CD4-positive, CD25-positive, alpha-beta regulatory T cell (primary cell): ENCODE measurements at regions not wholly inside any gene's neighbourhood (a gene's known extent, or its start where the extent isn't known, plus 50 kb on each side); places are given as distances from the start of the nearest gene placed in this dataset.
"Not testable (repeated sequence)": the region's sequence is repeated elsewhere in the genome, so short reads cannot be mapped to it uniquely, and the experiment has no call there.

ENCODE experiments used
- ATAC-seq, 2 donors: fragments of 150-1000 bp; cut with Tn5 transposase; one replicate each; pipeline ENCODE4 v1.10.0; 2021; ENCODE audit warnings: low read depth in 2 of 2, moderate number of reproducible peaks in 2 of 2, moderate library complexity in 1 of 2
- DNase-seq, 3 donors: peaks; one replicate each; pipeline versions ENCODE4 v3.0.0 to v3.0.0-alpha.2; 2012 to 2022; ENCODE audit warnings: mixed read lengths in 1 of 3
- H3K27ac ChIP-seq: one replicate; pipeline ENCODE4 v1.7.0; 2013; ENCODE audit warnings: mild to moderate bottlenecking, low read length; ENCODE audit not compliant: insufficient read depth, poor library complexity, severe bottlenecking
- H3K27me3 ChIP-seq: one replicate; pipeline ENCODE4 v1.7.0; 2013; ENCODE audit warnings: low read length; ENCODE audit not compliant: control insufficient read depth, insufficient read depth
- H3K36me3 ChIP-seq: one replicate; pipeline ENCODE4 v1.7.0; 2013; ENCODE audit warnings: mild to moderate bottlenecking, low read length, moderate library complexity; ENCODE audit not compliant: control insufficient read depth, insufficient read depth
- H3K4me1 ChIP-seq: 2 replicates; pipeline ENCODE4 v1.7.0; 2013; ENCODE audit warnings: mild to moderate bottlenecking, low read length; ENCODE audit not compliant: insufficient read depth, control insufficient read depth, poor library complexity, severe bottlenecking
- H3K4me3 ChIP-seq: one replicate; pipeline ENCODE4 v1.7.0; 2013; ENCODE audit warnings: low read depth, mild to moderate bottlenecking, low read length, moderate library complexity
- H3K9me3 ChIP-seq, 2 experiments: 1 replicate in 1 of 2; 2 replicates in 1 of 2; pipeline ENCODE4 v1.7.0; 2013; ENCODE audit warnings: low read length in 2 of 2, mild to moderate bottlenecking in 1 of 2, moderate library complexity in 1 of 2; ENCODE audit not compliant: control insufficient read depth in 2 of 2
- H3K27ac Mint-ChIP-seq, 3 donors: one replicate each; pipeline ENCODE4 v1.8.0; 2020 to 2022; ENCODE audit warnings: mild to moderate bottlenecking in 3 of 3, mixed read lengths in 3 of 3, moderate library complexity in 2 of 3
- H3K27me3 Mint-ChIP-seq: one replicate; pipeline ENCODE4 v1.8.0; 2022; ENCODE audit warnings: mild to moderate bottlenecking, mixed read lengths
- H3K36me3 Mint-ChIP-seq: one replicate; pipeline ENCODE4 v1.8.0; 2020; ENCODE audit warnings: mixed read lengths
- H3K4me1 Mint-ChIP-seq, 4 donors: one replicate each; pipeline ENCODE4 v1.8.0; 2020 to 2022; ENCODE audit warnings: mixed read lengths in 4 of 4, mild to moderate bottlenecking in 1 of 4
- H3K4me3 Mint-ChIP-seq, 4 donors: one replicate each; pipeline ENCODE4 v1.8.0; 2020 to 2022; ENCODE audit warnings: mild to moderate bottlenecking in 4 of 4, mixed read lengths in 4 of 4, moderate library complexity in 3 of 4
- H3K9me3 Mint-ChIP-seq, 7 donors: one replicate each; pipeline ENCODE4 v1.8.0; 2020 to 2022; ENCODE audit warnings: mixed read lengths in 7 of 7, mild to moderate bottlenecking in 3 of 7, moderate library complexity in 2 of 7

GRCh38 chr2:198285216-198285615 lies 480.8 kb downstream of the PLCL1 start:
- Mint-ChIP-seq H3K9me3 (peaks cover 0 to under 1% (median 0%) of the 10 kb centered on the region in 7 donors), H3K4me1 (no peaks in the 10 kb centered on the region), H3K27ac (no peak overlapping the region), H3K36me3 (no peaks in the 10 kb centered on the region), H3K4me3 (no peak overlapping the region), H3K27me3 (peaks cover 50% of the 10 kb centered on the region)
- H3K27ac ChIP-seq: no peak overlapping the region
- no peaks in the 10 kb centered on the region for H3K36me3 ChIP-seq
- H3K4me1 ChIP-seq: no peaks in the 10 kb centered on the region
- DNase-seq: no peak
- H3K9me3 ChIP-seq: no peaks in the 10 kb centered on the region
- H3K4me3 ChIP-seq: no peak overlapping the region
- no peak for ATAC-seq
- H3K27me3 ChIP-seq: peaks cover 25% of the 10 kb centered on the region

GRCh38 chr2:198283146-198283545 lies 478.8 kb downstream of the PLCL1 start:
- no peak for ATAC-seq
- Histone ChIP-seq H3K4me1 (no peaks in the 10 kb centered on the region), H3K36me3 (no peaks in the 10 kb centered on the region), H3K9me3 (no peaks in the 10 kb centered on the region), H3K27me3 (peaks cover 29% of the 10 kb centered on the region), H3K27ac (no peak overlapping the region), H3K4me3 (no peak overlapping the region)
- H3K27ac Mint-ChIP-seq: no peak overlapping the region
- no peak for DNase-seq
- peaks cover 44% of the 10 kb centered on the region for H3K27me3 Mint-ChIP-seq
- H3K4me3 Mint-ChIP-seq: no peak overlapping the region
- H3K36me3 Mint-ChIP-seq: no peaks in the 10 kb centered on the region
- H3K4me1 Mint-ChIP-seq: no peaks in the 10 kb centered on the region
- H3K9me3 Mint-ChIP-seq: no peaks in the 10 kb centered on the region

GRCh38 chr2:198282061-198282460 lies 477.7 kb downstream of the PLCL1 start:
- no peak overlapping the region for H3K4me3 Mint-ChIP-seq
- ATAC-seq: no peak
- no peaks in the 10 kb centered on the region for H3K36me3 ChIP-seq
- no peak overlapping the region for H3K27ac ChIP-seq
- no peaks in the 10 kb centered on the region for H3K36me3 Mint-ChIP-seq
- H3K4me1 Mint-ChIP-seq: no peaks in the 10 kb centered on the region
- no peaks in the 10 kb centered on the region for H3K4me1 ChIP-seq
- H3K9me3 ChIP-seq: no peaks in the 10 kb centered on the region
- DNase-seq: no peak
- H3K27me3 Mint-ChIP-seq: peaks cover 43% of the 10 kb centered on the region
- H3K27me3 ChIP-seq: peaks cover 28% of the 10 kb centered on the region
- H3K9me3 Mint-ChIP-seq: no peaks in the 10 kb centered on the region
- H3K4me3 ChIP-seq: no peak overlapping the region
- no peak overlapping the region for H3K27ac Mint-ChIP-seq

- Histone ChIP-seq H3K4me1 (no peaks in the 10 kb centered on the region), H3K9me3 (no peaks in the 10 kb centered on the region), H3K27ac (no peak overlapping the region), H3K36me3 (no peaks in the 10 kb centered on the region), H3K4me3 (no peak overlapping the region), H3K27me3 (peaks cover 22% of the 10 kb centered on the region)
- Mint-ChIP-seq H3K9me3 (no peaks in the 10 kb centered on the region), H3K4me1 (no peaks in the 10 kb centered on the region), H3K36me3 (no peaks in the 10 kb centered on the region), H3K27ac (peak overlapping the region in 1 of 3 donors; percentile 64), H3K4me3 (no peak overlapping the region), H3K27me3 (peaks cover 24% of the 10 kb centered on the region)
- DNase-seq (no peak), ATAC-seq (no peak)
These were observed 475.8 kb downstream of the PLCL1 start for GRCh38 chr2:198280145-198280544.

GRCh38 chr2:198279026-198279425 lies 474.6 kb downstream of the PLCL1 start:
- H3K4me1 Mint-ChIP-seq: no peaks in the 10 kb centered on the region
- no peak overlapping the region for H3K27ac Mint-ChIP-seq
- no peak overlapping the region for H3K4me3 Mint-ChIP-seq
- Histone ChIP-seq H3K9me3 (no peaks in the 10 kb centered on the region), H3K27ac (no peak overlapping the region), H3K27me3 (peaks cover 19% of the 10 kb centered on the region), H3K36me3 (no peaks in the 10 kb centered on the region), H3K4me1 (no peaks in the 10 kb centered on the region), H3K4me3 (no peak overlapping the region)
- H3K36me3 Mint-ChIP-seq: no peaks in the 10 kb centered on the region
- DNase-seq (no peak), ATAC-seq (no peak)
- H3K9me3 Mint-ChIP-seq: no peaks in the 10 kb centered on the region
- peaks cover 27% of the 10 kb centered on the region for H3K27me3 Mint-ChIP-seq

GRCh38 chr2:198277181-198277580 lies 472.8 kb downstream of the PLCL1 start:
- Mint-ChIP-seq H3K9me3 (peaks cover 0 to 2% (median 0%) of the 10 kb centered on the region in 7 donors), H3K27ac (no peak overlapping the region), H3K36me3 (no peaks in the 10 kb centered on the region), H3K27me3 (peaks cover 19% of the 10 kb centered on the region), H3K4me3 (no peak overlapping the region), H3K4me1 (no peaks in the 10 kb centered on the region)
- H3K4me3 ChIP-seq: no peak overlapping the region
- peaks cover 12% of the 10 kb centered on the region for H3K27me3 ChIP-seq
- H3K36me3 ChIP-seq: no peaks in the 10 kb centered on the region
- H3K27ac ChIP-seq: no peak overlapping the region
- no peak for DNase-seq
- H3K9me3 ChIP-seq: no peaks in the 10 kb centered on the region
- H3K4me1 ChIP-seq: no peaks in the 10 kb centered on the region
- no peak for ATAC-seq

GRCh38 chr2:198273660-198274059 lies 469.3 kb downstream of the PLCL1 start:
- Mint-ChIP-seq H3K27ac (no peak overlapping the region), H3K4me3 (no peak overlapping the region), H3K9me3 (peaks cover 0 to 2% (median 0%) of the 10 kb centered on the region in 7 donors), H3K27me3 (peaks cover 10% of the 10 kb centered on the region), H3K4me1 (no peaks in the 10 kb centered on the region), H3K36me3 (no peaks in the 10 kb centered on the region)
- peaks cover 8% of the 10 kb centered on the region for H3K27me3 ChIP-seq
- H3K9me3 ChIP-seq: no peaks in the 10 kb centered on the region
- no peaks in the 10 kb centered on the region for H3K4me1 ChIP-seq
- DNase-seq (no peak), ATAC-seq (no peak)
- H3K27ac ChIP-seq: no peak overlapping the region
- no peaks in the 10 kb centered on the region for H3K36me3 ChIP-seq
- no peak overlapping the region for H3K4me3 ChIP-seq

GRCh38 chr2:198270157-198270556 lies 465.8 kb downstream of the PLCL1 start:
- not testable (repeated sequence) for H3K4me1 Mint-ChIP-seq, H3K4me3 ChIP-seq, ATAC-seq, DNase-seq, H3K27ac Mint-ChIP-seq, H3K36me3 Mint-ChIP-seq, H3K4me1 ChIP-seq, H3K9me3 Mint-ChIP-seq, H3K9me3 ChIP-seq, H3K27ac ChIP-seq, H3K4me3 Mint-ChIP-seq, H3K36me3 ChIP-seq
- H3K27me3 Mint-ChIP-seq: peaks cover 15% of the 10 kb centered on the region
- peaks cover 11% of the 10 kb centered on the region for H3K27me3 ChIP-seq
